HL-60 (cell line): ENCODE measurements at regions not wholly inside any gene's neighbourhood (a gene's known extent, or its start where the extent isn't known, plus 50 kb on each side); places are given as distances from the start of the nearest gene placed in this dataset.

ENCODE experiments used
- DNase-seq, 2 experiments: peaks; one replicate each; pipeline ENCODE4 v3.0.0-alpha.2; 2010 to 2020; ENCODE audit warnings: low read depth in 1 of 2, low spot score in 1 of 2
- H3K27ac ChIP-seq: fragments of 250-450 bp; sonication (Bioruptor Pico); replicated peaks from 2 replicates; pipeline ENCODE4 v1.5.1; 2020; ENCODE audit warnings: mild to moderate bottlenecking, moderate library complexity
- H3K27me3 ChIP-seq: fragments of 250-450 bp; sonication (Bioruptor Pico); 2 replicates; pipeline ENCODE4 v1.5.1; 2021; ENCODE audit warnings: mild to moderate bottlenecking, moderate library complexity; ENCODE audit not compliant: insufficient read depth, poor library complexity, severe bottlenecking
- H3K4me3 ChIP-seq: replicated peaks from 2 replicates; pipeline ENCODE4 v1.5.1; 2011; ENCODE audit warnings: mild to moderate bottlenecking, control low read depth, low read length; ENCODE audit not compliant: insufficient read depth
- CTCF ChIP-seq: IDR thresholded peaks from one replicate; pipeline ENCODE4 v1.5.1; 2011; ENCODE audit warnings: low read length, control low read depth, inconsistent platforms; ENCODE audit not compliant: insufficient read depth
- GABPA ChIP-seq: IDR thresholded peaks from 2 replicates; pipeline ENCODE4 v1.6.1; 2012; ENCODE audit warnings: low read depth
- POLR2AphosphoS5 ChIP-seq: IDR thresholded peaks from 2 replicates; pipeline ENCODE4 v1.6.1; 2012; ENCODE audit warnings: low read depth
- REST ChIP-seq: IDR thresholded peaks from 2 replicates; pipeline ENCODE4 v1.6.1; 2012; ENCODE audit warnings: low read depth; ENCODE audit not compliant: insufficient replicate concordance
- SPI1 ChIP-seq: IDR thresholded peaks from 2 replicates; pipeline ENCODE4 v1.6.1; 2012; ENCODE audit warnings: low read depth, mild to moderate bottlenecking, borderline replicate concordance

- TF ChIP-seq GABPA, result no peak
- no peak for TF ChIP-seq POLR2AphosphoS5
- TF ChIP-seq REST, result no peak
- no peak for TF ChIP-seq CTCF
- no peak for TF ChIP-seq SPI1
- peaks cover 3% of the 10 kb centered on the region for H3K27me3 ChIP-seq
- DNase-seq, result no peak
- H3K27ac ChIP-seq, result no peak overlapping the region
- no peak overlapping the region for H3K4me3 ChIP-seq
Observed at GRCh38 chr2:155840661-155841060, 491.9 kb downstream of the NR4A2 start.

- peaks cover 3% of the 10 kb centered on the region for H3K27me3 ChIP-seq
- TF ChIP-seq SPI1 (no peak), REST (no peak), GABPA (no peak), CTCF (no peak), POLR2AphosphoS5 (no peak)
- H3K27ac ChIP-seq, result no peak overlapping the region
- H3K4me3 ChIP-seq, result no peak overlapping the region
- no peak for DNase-seq
Observed at GRCh38 chr2:155839991-155840390, 492.5 kb downstream of the NR4A2 start.

- H3K27me3 ChIP-seq, result peaks cover 3% of the 10 kb centered on the region
- H3K27ac ChIP-seq, result no peak overlapping the region
- no peak for DNase-seq
- no peak overlapping the region for H3K4me3 ChIP-seq
- no peak for TF ChIP-seq REST
Observed at GRCh38 chr2:155839436-155839835, 493.1 kb downstream of the NR4A2 start.

GRCh38 chr2:155836439-155836838, 496.1 kb downstream of the NR4A2 start:
- Histone ChIP-seq H3K27ac (no peak overlapping the region), H3K4me3 (no peak overlapping the region), H3K27me3 (peaks cover 3% of the 10 kb centered on the region)
- no peak for TF ChIP-seq SPI1
- no peak for TF ChIP-seq GABPA
- TF ChIP-seq POLR2AphosphoS5, result no peak
- no peak for TF ChIP-seq CTCF
- no peak for DNase-seq
